Adipose tissue (tissue), 3 donors: ENCODE measurements at regions not wholly inside any gene's neighbourhood (a gene's known extent, or its start where the extent isn't known, plus 50 kb on each side); places are given as distances from the start of the nearest gene placed in this dataset.
"Not testable (repeated sequence)": the region's sequence is repeated elsewhere in the genome, so short reads cannot be mapped to it uniquely, and the experiment has no call there.

Source experiments
- H3K27ac ChIP-seq: one replicate; pipeline ENCODE4 v1.5.1; 2013; ENCODE audit warnings: low read depth, low read length
- WGBS, 3 donors: extraction: QIAGEN DNeasy Blood & Tissue Kit; methylation state at CpG; one replicate each; pipeline ENCODE4 v1.1.7; 2013; 5-methylcytosine and 5-hydroxymethylcytosine counted together
- donor health status: healthy with polysubstance abuse.
- donor health status: Bipolar disorder and iron deficiency.
- donor health status: healthy.

GRCh38 chr21:28590676-28591075 lies 402.0 kb downstream of the LTN1 start:
- 50 to 68% (median 64%) methylated on average over 3 of the region's 3 CpGs for WGBS, 3 donors
- H3K27ac ChIP-seq, result no peak overlapping the region

DNA sequence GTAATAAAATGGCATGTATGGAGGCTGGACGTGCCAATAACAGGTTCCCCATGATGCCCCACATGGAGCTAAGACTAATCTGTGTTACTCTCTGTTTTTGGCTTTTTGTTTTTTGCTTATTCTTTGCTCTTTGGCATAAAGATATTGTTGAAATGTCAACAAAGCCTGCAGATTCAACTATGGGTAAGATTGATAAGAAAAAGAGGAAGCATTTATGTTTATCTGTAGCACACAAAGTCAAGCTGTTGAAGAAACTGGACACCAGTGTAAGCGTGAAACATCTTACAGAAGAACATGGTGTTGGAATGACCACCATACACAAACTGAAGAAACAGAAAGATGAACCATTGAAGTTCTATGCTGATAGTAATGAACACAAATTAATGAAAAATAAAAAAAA lies 402.7 kb downstream of the LTN1 start:
- WGBS, 3 donors, result 57 to 77% (median 62%) methylated on average over 2 of the region's 2 CpGs
- no peak overlapping the region for H3K27ac ChIP-seq

GRCh38 chr21:28588997-28589396 lies 403.7 kb downstream of the LTN1 start:
- H3K27ac ChIP-seq, result no peak overlapping the region
- 80 to 89% (median 87%) methylated on average over 1 of the region's 1 CpG for WGBS, 3 donors

- no peak overlapping the region for H3K27ac ChIP-seq
- WGBS, 3 donors, result 0 to 70% (median 0%) methylated on average over 1 of the region's 1 CpG
Observed at GRCh38 chr21:28587748-28588147, 404.9 kb downstream of the LTN1 start.

GRCh38 chr21:28581976-28582375 lies 410.7 kb downstream of the LTN1 start:
- H3K27ac ChIP-seq, result no peak overlapping the region
- WGBS, 3 donors, result 88 to 90% (median 89%) methylated on average over 2 of the region's 2 CpGs

- not testable (repeated sequence) for H3K27ac ChIP-seq
- WGBS, 3 donors, result 56 to 87% (median 62%) methylated on average over 5 of the region's 5 CpGs
Observed at GRCh38 chr21:28581311-28581731, 411.4 kb downstream of the LTN1 start.

DNA sequence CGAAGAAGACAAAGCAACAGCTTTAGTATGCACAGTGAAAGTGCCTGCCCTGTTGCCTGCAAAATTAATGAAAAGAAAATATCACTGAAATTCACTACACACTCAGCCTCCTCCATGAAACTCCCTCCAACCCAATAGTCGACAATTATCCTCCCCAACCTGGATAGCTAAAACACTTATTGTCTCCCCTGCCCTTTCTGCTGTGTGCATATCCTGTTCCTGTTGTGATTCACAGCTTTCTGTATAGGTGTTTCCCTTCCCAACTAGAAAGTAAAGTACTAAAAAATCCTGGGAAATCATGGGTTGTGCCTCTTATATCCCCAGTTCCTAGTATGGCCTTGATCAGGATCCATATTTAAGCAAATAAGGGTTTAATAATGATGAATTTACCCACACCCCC lies 412.1 kb downstream of the LTN1 start:
- H3K27ac ChIP-seq, result no peak overlapping the region
- WGBS, 3 donors, result 76 to 83% (median 81%) methylated on average over 2 of the region's 2 CpGs

DNA sequence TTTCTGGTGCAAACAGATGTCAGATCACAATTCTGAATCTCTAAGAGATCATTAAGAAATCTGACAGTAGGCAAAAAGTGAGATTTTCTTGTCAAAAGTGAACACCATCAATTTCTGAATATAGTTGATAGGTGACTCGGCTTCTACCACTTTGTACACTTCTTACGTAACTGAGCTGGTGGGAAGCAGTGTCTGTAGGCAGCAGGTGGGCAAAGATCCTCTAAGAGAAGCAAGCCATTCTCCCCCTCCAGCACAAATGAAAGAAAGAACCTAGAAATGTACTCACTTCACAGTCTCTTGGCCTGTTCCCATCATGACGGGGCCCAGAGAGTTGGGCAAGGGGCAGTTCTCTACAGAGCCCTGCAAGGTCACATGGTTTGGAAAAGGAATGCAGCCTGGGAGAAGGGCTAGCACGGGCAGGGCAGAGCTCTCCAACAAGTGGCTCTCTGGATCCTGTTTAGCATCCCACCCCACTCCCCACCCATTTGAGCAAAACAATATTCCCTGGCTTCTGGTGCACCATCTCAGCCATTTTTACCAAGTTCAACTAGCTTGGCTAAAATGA lies 412.6 kb downstream of the LTN1 start:
- no peak overlapping the region for H3K27ac ChIP-seq
- WGBS, 3 donors, result 69 to 86% (median 78%) methylated on average over 4 of the region's 4 CpGs

DNA sequence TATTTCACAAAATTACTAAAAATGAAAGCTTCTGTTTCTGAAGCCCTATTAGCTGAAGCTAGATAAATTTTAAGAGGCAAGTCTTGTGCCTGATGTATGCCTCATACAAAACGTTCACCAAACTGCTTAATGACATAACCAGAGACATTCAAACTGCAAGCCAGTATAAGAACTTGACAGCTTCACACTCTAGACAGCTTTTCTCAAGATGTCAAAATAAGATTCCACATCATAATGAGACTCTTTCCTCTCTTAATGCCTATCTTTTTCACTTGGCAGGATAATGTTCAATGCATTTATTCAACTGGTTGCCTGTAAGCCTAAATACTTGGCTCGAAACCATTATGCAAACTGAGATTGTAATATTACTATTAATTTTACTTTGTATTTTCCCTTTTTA lies 424.0 kb downstream of the LTN1 start:
- H3K27ac ChIP-seq, result no peak overlapping the region
- WGBS, 3 donors, result 56 to 71% (median 63%) methylated on average over 2 of the region's 2 CpGs

GRCh38 chr21:28563933-28564332 lies 428.7 kb downstream of the LTN1 start:
- 84 to 98% (median 97%) methylated on average over 6 to 9 of the region's 18 CpGs for WGBS, 3 donors
- not testable (repeated sequence) for H3K27ac ChIP-seq

DNA sequence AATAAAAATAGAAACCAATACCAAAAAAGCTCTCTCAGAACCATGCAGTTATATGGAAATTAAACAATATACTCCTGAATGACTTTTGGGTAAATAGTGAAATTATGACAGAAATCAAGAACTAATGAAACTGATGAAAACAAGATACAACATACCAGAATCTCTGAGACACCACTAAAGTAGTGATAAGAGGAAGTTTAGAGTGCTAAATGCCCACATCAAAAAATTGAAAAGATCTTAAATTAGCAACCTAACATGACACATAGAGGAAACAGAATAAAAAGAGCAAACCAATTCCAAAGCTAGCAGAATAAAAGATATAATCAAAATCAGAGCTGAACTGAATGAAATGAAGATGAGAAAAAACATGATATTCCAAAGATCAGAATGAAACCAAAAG lies 430.9 kb downstream of the LTN1 start:
- H3K27ac ChIP-seq, result no peak overlapping the region

DNA sequence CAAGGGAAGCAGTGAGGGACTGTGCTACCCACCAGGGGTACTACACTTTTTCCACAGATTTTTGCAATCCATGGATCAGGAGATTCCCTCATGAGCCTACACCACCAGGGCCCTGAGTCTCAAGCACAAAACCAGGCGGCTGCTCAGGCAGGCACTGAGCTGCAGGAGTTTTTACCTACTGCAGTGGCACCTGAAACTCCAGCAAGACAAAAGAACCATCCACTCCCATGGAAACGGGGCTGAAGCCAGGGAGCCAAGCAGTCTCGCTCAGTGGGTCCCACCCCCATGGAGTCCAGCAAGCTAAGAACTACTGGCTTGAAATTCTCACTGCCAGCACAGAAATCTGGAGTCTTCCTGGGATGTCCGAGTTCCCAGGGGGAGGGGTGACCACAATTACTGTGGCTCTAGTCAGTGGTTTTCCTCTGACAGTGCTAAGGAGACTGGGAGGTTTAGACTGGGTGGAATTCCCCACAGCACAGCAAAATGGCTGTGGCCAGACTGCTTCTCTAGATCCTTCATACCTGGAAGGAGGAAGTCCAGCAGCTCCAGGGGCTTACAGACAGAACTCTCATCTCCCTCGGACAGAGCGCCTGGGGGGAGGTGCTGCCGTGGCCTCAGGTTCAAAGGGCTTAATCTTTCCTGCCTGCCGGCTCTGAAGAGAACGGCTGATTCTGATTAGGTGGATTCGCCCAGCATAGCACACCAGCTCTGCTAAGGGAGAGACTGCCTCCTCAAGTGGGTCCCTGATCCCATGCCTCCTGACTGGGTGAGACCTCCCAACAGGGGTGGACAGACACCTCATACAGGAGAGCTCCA lies 437.8 kb downstream of the LTN1 start:
- WGBS, 3 donors, result 68 to 84% (median 81%) methylated on average over 10 of the region's 10 CpGs
- H3K27ac ChIP-seq, result no peak overlapping the region

- H3K27ac ChIP-seq, result no peak overlapping the region
- WGBS, 3 donors, result 67 to 94% (median 93%) methylated on average over 2 of the region's 2 CpGs
Observed at GRCh38 chr21:28550057-28550825, 442.4 kb downstream of the LTN1 start.

DNA sequence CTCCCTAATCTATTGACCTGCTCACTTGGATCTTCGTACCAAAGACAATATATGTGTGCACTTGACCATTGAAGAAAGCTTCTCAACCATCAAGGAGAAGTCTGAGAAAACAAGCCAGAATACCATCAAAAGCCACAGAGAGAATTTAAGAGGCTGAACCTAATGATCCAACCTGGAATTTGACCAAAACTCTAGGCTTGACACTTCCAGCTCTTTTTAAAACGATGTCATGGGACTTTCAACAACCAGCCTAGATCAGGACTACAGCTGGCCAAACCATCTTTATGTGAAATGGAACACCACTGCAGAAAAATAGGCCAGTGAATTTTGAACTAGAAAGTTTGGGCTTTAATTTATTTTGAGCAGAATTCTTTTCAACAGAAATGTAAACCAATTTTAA lies 444.4 kb downstream of the LTN1 start:
- H3K27ac ChIP-seq, result no peak overlapping the region
- WGBS, 3 donors, result 62 to 74% (median 65%) methylated on average over 2 of the region's 2 CpGs

- no peak overlapping the region for H3K27ac ChIP-seq
- 52 to 71% (median 59%) methylated on average over 3 of the region's 3 CpGs for WGBS, 3 donors
Observed at GRCh38 chr21:28547766-28548165, 444.9 kb downstream of the LTN1 start.

- 48 to 58% (median 56%) methylated on average over 1 of the region's 1 CpG for WGBS, 3 donors
- no peak overlapping the region for H3K27ac ChIP-seq
Observed at GRCh38 chr21:28543975-28544374, 448.7 kb downstream of the LTN1 start.

DNA sequence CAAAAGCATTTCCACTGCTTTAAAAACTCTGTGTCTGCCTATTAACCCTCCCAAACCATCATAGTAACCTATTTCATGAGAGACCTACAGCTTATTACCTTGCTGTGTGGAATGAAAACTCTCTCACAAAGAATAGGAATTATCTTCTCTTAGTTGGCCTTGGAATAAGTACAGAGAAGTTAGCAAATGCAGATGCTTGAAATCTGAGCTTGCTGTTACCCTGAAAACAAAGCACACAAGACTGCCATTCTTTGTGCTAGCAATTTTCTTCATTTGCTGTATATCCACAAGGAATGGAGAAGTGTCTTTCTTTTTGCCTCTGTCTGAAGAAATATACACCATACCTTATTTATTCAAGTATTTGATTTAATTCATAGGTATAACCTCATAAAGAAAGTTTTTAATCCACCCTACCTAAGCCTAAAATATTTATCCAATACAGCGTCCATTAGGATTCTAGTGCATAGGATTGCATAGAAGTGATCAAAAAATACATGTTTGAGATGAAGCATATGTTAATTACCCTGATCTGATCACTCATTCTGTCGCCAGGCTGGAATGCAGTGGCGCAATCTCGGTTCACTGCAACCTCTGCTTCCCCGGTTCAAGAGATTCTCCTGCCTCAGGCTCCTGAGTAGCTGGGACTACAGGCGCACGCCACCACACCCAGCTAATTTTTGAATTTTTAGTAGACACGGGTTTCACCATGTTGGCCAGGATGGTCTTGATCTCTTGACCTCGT lies 451.1 kb downstream of the LTN1 start:
- 83 to 94% (median 92%) methylated on average over 9 of the region's 9 CpGs for WGBS, 3 donors
- no peak overlapping the region for H3K27ac ChIP-seq

- H3K27ac ChIP-seq, result no peak overlapping the region
- WGBS, 3 donors, result 36 to 66% (median 39%) methylated on average over 1 of the region's 1 CpG
Observed at GRCh38 chr21:28540514-28540913, 452.2 kb downstream of the LTN1 start.

DNA sequence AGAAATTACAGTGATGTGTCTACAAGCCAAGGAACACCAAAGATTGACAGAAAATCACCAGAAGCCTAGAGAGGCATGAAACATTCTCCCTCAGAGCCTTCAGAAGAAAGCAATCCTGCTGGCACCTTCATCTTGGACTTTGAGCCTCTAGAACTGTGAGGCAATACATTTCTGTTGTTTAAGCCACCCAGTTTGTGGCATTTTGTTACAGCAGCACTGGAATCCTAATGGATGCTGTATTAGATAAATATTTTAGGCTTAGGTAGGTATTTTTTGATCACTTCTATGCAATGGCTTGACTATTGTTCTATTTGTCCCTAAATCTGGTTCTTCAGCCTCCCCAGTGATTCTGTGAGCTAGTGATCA lies 453.1 kb downstream of the LTN1 start:
- H3K27ac ChIP-seq, result no peak overlapping the region
